Lung microvascular endothelial cell (primary cell): ENCODE measurements at regions not wholly inside any gene's neighbourhood (a gene's known extent, or its start where the extent isn't known, plus 50 kb on each side); places are given as distances from the start of the nearest gene placed in this dataset.

Experiments used
- DNase-seq, 2 donors: peaks; one replicate each; pipeline versions ENCODE4 v3.0.0 to v3.0.0-alpha.2; 2010; ENCODE audit warnings: low read depth in 2 of 2

- DNase-seq: no peak
These were observed 116.7 kb upstream of the NCAM1 start for GRCh38 chr11:112844517-112844916.

- DNase-seq: no peak
These were observed 113.7 kb upstream of the NCAM1 start for GRCh38 chr11:112847568-112847967.

- DNase-seq: no peak
These were observed 108.9 kb upstream of the NCAM1 start for GRCh38 chr11:112852143-112852866.

- DNase-seq: no peak
These were observed 105.1 kb upstream of the NCAM1 start for GRCh38 chr11:112856133-112856532.

GRCh38 chr11:112856591-112856990 is 104.6 kb upstream of the NCAM1 start:
- no peak for DNase-seq

GRCh38 chr11:112858289-112859023 is 102.8 kb upstream of the NCAM1 start:
- no peak for DNase-seq

GRCh38 chr11:112859787-112860186 is 101.4 kb upstream of the NCAM1 start:
- DNase-seq: no peak

GRCh38 chr11:112861356-112861755 is 99.9 kb upstream of the NCAM1 start:
- no peak for DNase-seq

- DNase-seq: no peak
These were observed 97.9 kb upstream of the NCAM1 start for GRCh38 chr11:112863305-112863704.

- no peak for DNase-seq
These were observed 96.5 kb upstream of the NCAM1 start for GRCh38 chr11:112864672-112865071.

- DNase-seq: no peak
These were observed 89.2 kb upstream of the NCAM1 start for GRCh38 chr11:112871909-112872500.

GRCh38 chr11:112874980-112875379 is 86.2 kb upstream of the NCAM1 start:
- DNase-seq: no peak

- no peak for DNase-seq
These were observed 83.6 kb upstream of the NCAM1 start for GRCh38 chr11:112877581-112877980.

- DNase-seq: no peak
These were observed 83.1 kb upstream of the NCAM1 start for GRCh38 chr11:112878033-112878601.

- DNase-seq: no peak
These were observed 80.7 kb upstream of the NCAM1 start for GRCh38 chr11:112880495-112880894.

- peak in 1 of 2 donors; percentile 20 for DNase-seq
These were observed 79.8 kb upstream of the NCAM1 start for GRCh38 chr11:112881461-112881860.

- DNase-seq: no peak
These were observed 78.5 kb upstream of the NCAM1 start for GRCh38 chr11:112882494-112883381.

- no peak for DNase-seq
These were observed 77.0 kb upstream of the NCAM1 start for GRCh38 chr11:112884012-112884767.

GRCh38 chr11:112885744-112886433 is 75.3 kb upstream of the NCAM1 start:
- DNase-seq: no peak
